Suppressor macrophage (primary cell): ENCODE measurements at regions not wholly inside any gene's neighbourhood (a gene's known extent, or its start where the extent isn't known, plus 50 kb on each side); places are given as distances from the start of the nearest gene placed in this dataset.
A peak's percentile ranks its signal among the peaks of the same experiment; 100 is the strongest.
"Not testable (repeated sequence)": the region's sequence is repeated elsewhere in the genome, so short reads cannot be mapped to it uniquely, and the experiment has no call there.

Source experiments
- DNase-seq, 4 experiments: peaks; one replicate each; pipeline ENCODE4 v3.0.0-alpha.2; 2020 to 2022

- DNase-seq: not testable (repeated sequence)
These were observed 201.9 kb downstream of the SEC14L1 start for GRCh38 chr17:77342656-77342990.

GRCh38 chr17:77343031-77343800 is 202.4 kb downstream of the SEC14L1 start:
- DNase-seq: no peak

- no peak for DNase-seq
These were observed 203.3 kb downstream of the SEC14L1 start for GRCh38 chr17:77344038-77344437.

GRCh38 chr17:77345260-77345910 is 204.6 kb downstream of the SEC14L1 start:
- peak in 1 of 4 experiments; percentile 16 for DNase-seq

- no peak for DNase-seq
These were observed 206.0 kb downstream of the SEC14L1 start for GRCh38 chr17:77346765-77347164.

- DNase-seq: no peak
These were observed 206.8 kb downstream of the SEC14L1 start for GRCh38 chr17:77347544-77347943.

- peak in 3 of 4 experiments; percentile 43 to 54 (median 52) for DNase-seq
These were observed 209.4 kb downstream of the SEC14L1 start for GRCh38 chr17:77349976-77350830.

- DNase-seq: no peak
These were observed 211.7 kb downstream of the SEC14L1 start for GRCh38 chr17:77352441-77352840.

- DNase-seq: no peak
These were observed 212.2 kb downstream of the SEC14L1 start for GRCh38 chr17:77352996-77353395.

GRCh38 chr17:77353684-77354419 is 213.1 kb downstream of the SEC14L1 start:
- DNase-seq: no peak

- no peak for DNase-seq
These were observed 213.6 kb downstream of the SEC14L1 start for GRCh38 chr17:77354420-77354669.

GRCh38 chr17:77354670-77355455 is 214.1 kb downstream of the SEC14L1 start:
- no peak for DNase-seq

GRCh38 chr17:77356109-77356689 is 215.4 kb downstream of the SEC14L1 start:
- no peak for DNase-seq

- no peak for DNase-seq
These were observed 216.0 kb downstream of the SEC14L1 start for GRCh38 chr17:77356690-77357201.

- DNase-seq: no peak
These were observed 218.0 kb downstream of the SEC14L1 start for GRCh38 chr17:77358801-77359200.

- no peak for DNase-seq
These were observed 218.5 kb downstream of the SEC14L1 start for GRCh38 chr17:77359236-77359635.

- peak in 1 of 4 experiments; percentile 33 for DNase-seq
These were observed 221.3 kb downstream of the SEC14L1 start for GRCh38 chr17:77361986-77362620.

GRCh38 chr17:77363821-77364361 is 223.1 kb downstream of the SEC14L1 start:
- peak in 1 of 4 experiments; percentile 31 for DNase-seq

- DNase-seq: peak in 2 of 4 experiments; percentile 39 to 43
These were observed 223.7 kb downstream of the SEC14L1 start for GRCh38 chr17:77364381-77364911.

- DNase-seq: no peak
These were observed 224.3 kb downstream of the SEC14L1 start for GRCh38 chr17:77364941-77365583.
